Endothelial cell of umbilical vein (primary cell): ENCODE measurements at regions not wholly inside any gene's neighbourhood (a gene's known extent, or its start where the extent isn't known, plus 50 kb on each side); places are given as distances from the start of the nearest gene placed in this dataset.

ENCODE experiments used
- BruUV-seq: library from RNA; stranded (reverse); fragments of 400-500 nt; replicated peaks from 2 replicates; lab custom pipeline; 2021; lab: Mats Ljungman, UMichigan
- CTCF ChIA-PET: fragments of 300-600, 350-600 bp; sonication (Branson Sonifier 250); formaldehyde crosslinking; loops from one replicate; lab custom pipeline; 2021; ENCODE audit warnings: antibody characterized with exemption, inconsistent platforms; lab: Charles Lee
- POLR2A ChIA-PET: fragments of 300-600, 350-600 bp; sonication (Branson Sonifier 250); formaldehyde crosslinking; loops from one replicate; lab custom pipeline; 2021; ENCODE audit warnings: antibody characterized with exemption, inconsistent platforms; lab: Charles Lee
- DNase-seq: peaks from one replicate; pipeline ENCODE4 v3.0.0-alpha.2; 2011; ENCODE audit warnings: low read depth, low spot score
- FAIRE-seq: peaks from 2 replicates; lab custom pipeline; 2011; peaks lifted over from hg19 to GRCh38; lab: Jason Lieb, UNC
- H2AFZ ChIP-seq: 2 replicates; pipeline ENCODE4 v1.6.0; 2012; ENCODE audit warnings: low read depth, low read length, control low read depth, inconsistent platforms
- H3K27ac ChIP-seq: 2 replicates; pipeline ENCODE4 v1.5.1; 2011; ENCODE audit warnings: low read depth, mild to moderate bottlenecking, control low read depth, low read length, moderate library complexity; ENCODE audit not compliant: insufficient read depth
- H3K27me3 ChIP-seq, 2 experiments: 2 replicates each; pipeline versions ENCODE4 v1.6.0 to v1.6.1; 2011; ENCODE audit warnings: low read length in 2 of 2, mixed read lengths in 1 of 2; ENCODE audit not compliant: control insufficient read depth in 2 of 2, insufficient read depth in 2 of 2
- H3K36me3 ChIP-seq, 2 experiments: 2 replicates in 1 of 2; 3 replicates in 1 of 2; pipeline ENCODE4 v1.5.1; 2011; ENCODE audit warnings: low read length in 2 of 2, mild to moderate bottlenecking in 1 of 2, moderate library complexity in 1 of 2; ENCODE audit not compliant: control insufficient read depth in 2 of 2, insufficient read depth in 2 of 2; ENCODE audit errors: extremely low read depth in 1 of 2
- H3K4me1 ChIP-seq: 3 replicates; pipeline ENCODE4 v1.5.1; 2011; ENCODE audit warnings: mild to moderate bottlenecking, low read length; ENCODE audit not compliant: control insufficient read depth, insufficient read depth; ENCODE audit errors: extremely low read depth
- H3K4me2 ChIP-seq: 2 replicates; pipeline ENCODE4 v1.6.1; 2011; ENCODE audit warnings: low read length, control low read depth, mixed read lengths; ENCODE audit not compliant: insufficient read depth
- H3K4me3 ChIP-seq, 3 experiments: fragments of 200-600 bp in 1 of 3; sonication (generic), shearing (Covaris generic) in 1 of 3; replicated peaks in 1 of 3; 2 replicates each; pipeline ENCODE4 v1.5.1; 2011 to 2016; ENCODE audit warnings: control low read depth in 3 of 3, low read length in 3 of 3, mild to moderate bottlenecking in 2 of 3, inconsistent platforms in 1 of 3, low read depth in 1 of 3, moderate library complexity in 1 of 3; ENCODE audit not compliant: insufficient read depth in 1 of 3
- H3K79me2 ChIP-seq: 2 replicates; pipeline ENCODE4 v1.6.0; 2012; ENCODE audit warnings: low read length, inconsistent platforms; ENCODE audit not compliant: control insufficient read depth, insufficient read depth
- H3K9ac ChIP-seq: replicated peaks from 2 replicates; pipeline ENCODE3; 2011; ENCODE audit warnings: low read length, control low read depth; ENCODE audit not compliant: insufficient read depth; ENCODE audit errors: extremely low read depth
- H3K9me1 ChIP-seq: replicated peaks from 3 replicates; pipeline ENCODE4 v1.6.0; 2011; ENCODE audit warnings: mild to moderate bottlenecking, low read length; ENCODE audit not compliant: control insufficient read depth, insufficient read depth; ENCODE audit errors: extremely low read depth
- H3K9me3 ChIP-seq: replicated peaks from 2 replicates; pipeline ENCODE4 v1.5.1; 2012; ENCODE audit warnings: low read length, inconsistent platforms; ENCODE audit not compliant: control insufficient read depth, insufficient read depth
- H4K20me1 ChIP-seq: replicated peaks from 2 replicates; pipeline ENCODE3; 2011; ENCODE audit warnings: mild to moderate bottlenecking, low read length; ENCODE audit not compliant: control insufficient read depth, insufficient read depth; ENCODE audit errors: extremely low read depth
- CTCF ChIP-seq, 2 donors: IDR thresholded peaks; 1 replicate in 1 of 2; 2 replicates in 1 of 2; pipeline ENCODE4 v1.5.1; 2011; ENCODE audit warnings: low read length in 2 of 2, mild to moderate bottlenecking in 2 of 2, moderate library complexity in 2 of 2, control low read depth in 1 of 2, inconsistent platforms in 1 of 2, low read depth in 1 of 2; ENCODE audit not compliant: insufficient read depth in 1 of 2; ENCODE audit errors: extremely low read depth in 1 of 2
- EZH2 ChIP-seq: IDR thresholded peaks from 2 replicates; pipeline ENCODE4 v1.6.1; 2012; ENCODE audit warnings: borderline replicate concordance, low read depth, mild to moderate bottlenecking, moderate library complexity, low read length, inconsistent platforms; ENCODE audit not compliant: severe bottlenecking
- FOS ChIP-seq: IDR thresholded peaks from 2 replicates; pipeline ENCODE4 v1.6.1; 2011; ENCODE audit warnings: mild to moderate bottlenecking, low read length, moderate library complexity, borderline replicate concordance; ENCODE audit not compliant: insufficient read depth
- GATA2 ChIP-seq: IDR thresholded peaks from 2 replicates; pipeline ENCODE4 v1.7.0; 2011; ENCODE audit warnings: low read depth, mild to moderate bottlenecking, moderate library complexity, mixed read lengths, low read length; ENCODE audit not compliant: insufficient read length, insufficient read depth
- JUN ChIP-seq: IDR thresholded peaks from 2 replicates; pipeline ENCODE4 v1.6.1; 2011; ENCODE audit warnings: borderline replicate concordance, low read depth; ENCODE audit not compliant: insufficient read length, insufficient read depth
- MAX ChIP-seq: IDR thresholded peaks from 2 replicates; pipeline ENCODE4 v1.6.1; 2011; ENCODE audit not compliant: insufficient read depth, insufficient read length
- MYC ChIP-seq: IDR thresholded peaks from one replicate; pipeline ENCODE4 v1.6.1; 2011; ENCODE audit warnings: mild to moderate bottlenecking, low read depth, low read length
- POLR2A ChIP-seq: IDR thresholded peaks from 2 replicates; pipeline ENCODE4 v1.6.1; 2012; ENCODE audit warnings: low read depth, mild to moderate bottlenecking, control low read depth, low read length
- POLR2AphosphoS5 ChIP-seq: IDR thresholded peaks from 2 replicates; pipeline ENCODE4 v1.6.1; 2012; ENCODE audit warnings: low read depth, mild to moderate bottlenecking, control low read depth, low read length, moderate library complexity; ENCODE audit not compliant: insufficient read depth
- dilution Hi-C: fragments of 300-500 bp; cut with MboI; formaldehyde crosslinking; loops from one replicate; pipeline ENCODE4 v1.15.0; 2019; ENCODE audit warnings: low sequenced_read_pairs; ENCODE audit not compliant: extremely low pct_ligation_motif_present
- intact Hi-C: fragments of 100-400 bp; cut with micrococcal nuclease; formaldehyde crosslinking; loops from one replicate; pipeline ENCODE4 v1.10.0; 2022

- H3K4me3 ChIP-seq: no peak overlapping the region
- BruUV-seq: no TSS peak
- no peaks in the 10 kb centered on the region for H4K20me1 ChIP-seq
- H3K79me2 ChIP-seq: no peaks in the 10 kb centered on the region
- intact Hi-C loops (no loop called here), dilution Hi-C loops (no loop called here)
- ChIA-PET POLR2A (no interaction called here), CTCF (interaction anchor here (1.0 kb wide), 1 partner anchor 14 kb away, joined by 3 read pairs; no protein-coding TSS in a partner anchor)
- DNase-seq: no peak
- no peak overlapping the region for H3K4me2 ChIP-seq
- no peak for FAIRE-seq
- H2AFZ ChIP-seq: no peak overlapping the region
- H3K36me3 ChIP-seq: no peaks in the 10 kb centered on the region
- H3K4me1 ChIP-seq: no peaks in the 10 kb centered on the region
- no peaks in the 10 kb centered on the region for H3K9me3 ChIP-seq
- no peak for TF ChIP-seq CTCF (IDR thresholded peaks at IDR 0.05; ENCODE audit: extremely low read depth in 1 of 2, insufficient read depth in 1 of 2, low read depth in 1 of 2, low read length in 2 of 2)
- TF ChIP-seq MAX: no peak
- TF ChIP-seq FOS: no peak
- TF ChIP-seq POLR2AphosphoS5: no peak
- TF ChIP-seq GATA2: no peak
- no peak for TF ChIP-seq POLR2A
- TF ChIP-seq EZH2: no peak
- TF ChIP-seq JUN: no peak
- TF ChIP-seq MYC: no peak
- no peaks in the 10 kb centered on the region for H3K9me1 ChIP-seq
- H3K27ac ChIP-seq: no peak overlapping the region
- H3K27me3 ChIP-seq: no peaks in the 10 kb centered on the region
- H3K9ac ChIP-seq: no peak overlapping the region
Measured at GRCh38 chr4:116001291-116001690, 887.9 kb upstream of the NDST4 start.
